Erythroblast (primary cell): ENCODE measurements at regions not wholly inside any gene's neighbourhood (a gene's known extent, or its start where the extent isn't known, plus 50 kb on each side); places are given as distances from the start of the nearest gene placed in this dataset.

Source experiments
- DNase-seq, 2 experiments: peaks; one replicate each; lab custom pipeline; 2025; lab: John Stamatoyannopoulos, UW
- GATA1 ChIP-seq: IDR thresholded peaks from 2 replicates; pipeline ENCODE4 v1.6.1; 2011; ENCODE audit warnings: low read depth, mild to moderate bottlenecking, control low read depth, low read length, moderate library complexity
- POLR2A ChIP-seq: IDR thresholded peaks from 2 replicates; pipeline ENCODE4 v1.6.1; 2011; ENCODE audit warnings: mild to moderate bottlenecking, low read length

DNA sequence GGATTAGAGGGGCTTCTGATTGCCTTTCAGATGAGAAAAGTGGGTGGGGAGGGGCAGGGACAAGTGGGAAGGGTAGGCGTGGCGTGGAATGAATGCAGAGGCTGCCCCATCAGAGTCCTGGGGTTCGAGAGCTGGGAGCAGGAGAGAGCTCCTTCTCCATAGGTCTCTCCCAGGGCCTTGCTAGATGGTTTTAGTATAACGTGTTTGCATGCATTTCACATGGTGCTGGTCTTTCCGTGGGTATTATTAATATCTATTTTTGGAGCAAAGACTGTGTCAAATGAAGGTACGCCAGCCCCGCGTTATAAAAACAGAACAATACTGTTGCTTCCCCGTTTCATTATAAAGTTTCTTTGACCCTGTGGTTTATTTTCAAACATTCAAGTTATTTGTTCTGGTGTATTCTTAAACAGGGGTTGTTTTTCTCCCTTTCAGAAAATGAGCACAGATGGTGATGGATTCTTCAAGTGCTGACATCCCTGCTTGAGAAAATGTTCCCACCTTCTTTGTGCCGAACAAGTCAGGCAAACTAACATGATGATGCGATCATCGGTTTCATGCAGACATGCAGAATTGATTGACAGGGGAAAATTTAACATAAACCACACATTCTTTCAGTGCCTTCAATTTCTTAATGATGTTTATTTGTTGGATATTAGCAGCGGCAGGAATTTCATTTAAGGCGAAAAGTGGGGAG is 62.1 kb upstream of the ZNF536 start:
- no peak for DNase-seq
- TF ChIP-seq GATA1 (no peak), POLR2A (no peak)

DNA sequence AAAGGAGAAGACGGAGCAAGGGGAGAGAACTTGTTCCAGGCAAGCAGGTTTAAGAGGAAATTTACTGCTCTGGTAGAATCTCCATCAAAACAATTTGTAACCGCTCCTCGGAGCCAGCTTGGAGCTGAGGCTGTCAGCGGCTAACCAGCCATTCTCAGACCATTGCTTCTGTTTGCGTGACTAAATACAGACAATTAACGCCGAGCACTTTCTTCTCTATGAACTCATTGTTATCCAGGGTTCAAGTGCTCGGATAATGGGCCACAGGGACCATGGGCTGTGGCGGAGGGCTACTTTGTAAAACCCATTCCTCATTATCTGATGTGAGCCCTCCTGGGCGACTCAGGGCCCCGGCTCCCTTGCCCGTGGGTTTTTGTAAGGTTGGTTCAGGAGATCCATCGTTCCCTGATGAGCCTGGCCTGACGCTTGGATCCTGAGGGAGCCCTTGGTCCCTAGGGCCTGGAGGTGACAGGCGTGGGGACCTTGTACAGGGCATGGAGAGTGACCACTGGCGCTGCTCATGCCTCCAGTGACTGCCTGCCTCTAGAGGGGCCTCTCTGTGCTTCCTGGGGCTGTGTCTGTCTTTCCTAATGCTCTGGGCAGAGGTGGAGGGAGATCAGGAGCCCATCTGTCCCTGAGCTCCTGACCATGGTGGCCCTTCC is 61.5 kb upstream of the ZNF536 start:
- TF ChIP-seq POLR2A: no peak
- no peak for TF ChIP-seq GATA1
- no peak for DNase-seq

DNA sequence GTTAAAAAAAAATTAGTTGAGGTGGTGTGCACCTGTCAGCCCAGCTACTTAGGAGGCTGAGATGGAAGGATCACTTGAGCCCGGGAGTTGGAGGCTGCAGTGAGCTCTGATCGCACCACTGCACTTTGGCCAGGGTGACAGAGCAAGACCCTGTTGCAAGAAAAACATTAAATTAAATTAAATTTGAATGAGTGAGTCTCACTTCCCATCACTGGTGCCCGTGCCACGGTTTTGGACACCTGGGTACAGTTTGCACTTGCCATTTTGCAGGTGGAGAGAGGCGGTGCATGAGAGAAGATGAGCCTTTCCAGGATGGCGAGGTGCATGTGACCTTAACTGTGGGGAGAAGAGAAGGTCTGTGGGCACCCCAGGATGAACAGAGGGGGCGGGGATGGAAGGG is 60.3 kb upstream of the ZNF536 start:
- no peak for TF ChIP-seq GATA1
- no peak for TF ChIP-seq POLR2A

DNA sequence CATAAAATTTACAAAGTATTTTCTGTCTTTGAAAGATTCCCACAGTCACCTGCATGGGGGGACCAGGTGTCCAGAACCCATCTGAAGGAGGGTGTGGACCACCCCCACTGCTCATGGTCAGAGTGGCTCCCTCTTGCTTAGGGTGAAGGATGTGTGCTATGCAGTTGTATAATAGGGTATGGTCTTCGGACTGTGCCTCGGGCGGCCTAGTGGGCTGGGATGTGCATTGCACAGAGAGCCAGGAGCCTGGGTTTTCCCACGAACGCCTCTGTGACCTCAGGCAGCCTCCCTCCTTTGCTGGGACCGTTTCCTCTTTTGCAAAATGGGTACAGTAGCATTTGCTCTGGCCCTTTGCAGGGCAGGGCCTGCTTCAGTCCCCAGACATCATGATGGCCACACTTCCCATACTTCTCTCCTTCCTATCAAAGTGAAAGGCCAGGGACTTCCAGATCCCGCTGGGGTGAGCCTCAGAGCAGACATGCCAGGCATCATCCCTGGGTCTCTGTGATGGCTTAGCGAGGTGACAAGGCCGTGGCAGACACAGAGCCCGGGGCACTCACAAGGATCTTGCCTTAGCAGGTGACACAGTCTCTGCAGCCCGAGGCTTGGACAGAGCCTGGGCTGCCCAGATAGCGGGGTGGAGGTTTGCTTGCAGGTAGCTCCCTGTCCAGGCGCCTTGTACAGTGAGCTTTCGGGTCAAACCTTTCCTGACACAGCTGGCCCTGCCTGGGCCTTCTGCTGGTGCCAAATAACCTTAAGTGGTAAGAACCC is 59.4 kb upstream of the ZNF536 start:
- TF ChIP-seq GATA1: no peak
- TF ChIP-seq POLR2A: no peak
- no peak for DNase-seq

More for the DNA sequence above, 60.3 kb upstream of the ZNF536 start:
- DNase-seq: no peak

DNA sequence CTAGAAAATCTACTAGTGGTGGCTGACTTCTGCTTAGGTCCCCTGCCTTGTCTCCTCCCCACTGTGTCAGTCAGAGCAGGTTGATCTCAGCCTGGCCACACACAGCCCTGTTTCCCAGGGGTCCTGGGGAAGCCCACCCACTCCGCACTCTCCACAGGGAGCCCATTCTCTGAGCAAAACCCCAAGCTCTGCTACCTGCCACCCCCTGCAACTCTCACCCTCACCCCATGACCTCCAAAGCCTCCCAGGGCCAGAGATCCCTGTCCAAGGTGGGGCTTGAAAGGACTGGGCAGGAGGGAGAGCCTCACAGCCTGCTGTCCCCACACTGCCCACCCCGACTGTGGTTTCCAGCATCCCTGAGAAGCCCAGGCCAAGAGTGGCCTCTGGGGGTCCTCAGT is 58.8 kb upstream of the ZNF536 start:
- no peak for TF ChIP-seq POLR2A
- TF ChIP-seq GATA1: no peak
- no peak for DNase-seq

DNA sequence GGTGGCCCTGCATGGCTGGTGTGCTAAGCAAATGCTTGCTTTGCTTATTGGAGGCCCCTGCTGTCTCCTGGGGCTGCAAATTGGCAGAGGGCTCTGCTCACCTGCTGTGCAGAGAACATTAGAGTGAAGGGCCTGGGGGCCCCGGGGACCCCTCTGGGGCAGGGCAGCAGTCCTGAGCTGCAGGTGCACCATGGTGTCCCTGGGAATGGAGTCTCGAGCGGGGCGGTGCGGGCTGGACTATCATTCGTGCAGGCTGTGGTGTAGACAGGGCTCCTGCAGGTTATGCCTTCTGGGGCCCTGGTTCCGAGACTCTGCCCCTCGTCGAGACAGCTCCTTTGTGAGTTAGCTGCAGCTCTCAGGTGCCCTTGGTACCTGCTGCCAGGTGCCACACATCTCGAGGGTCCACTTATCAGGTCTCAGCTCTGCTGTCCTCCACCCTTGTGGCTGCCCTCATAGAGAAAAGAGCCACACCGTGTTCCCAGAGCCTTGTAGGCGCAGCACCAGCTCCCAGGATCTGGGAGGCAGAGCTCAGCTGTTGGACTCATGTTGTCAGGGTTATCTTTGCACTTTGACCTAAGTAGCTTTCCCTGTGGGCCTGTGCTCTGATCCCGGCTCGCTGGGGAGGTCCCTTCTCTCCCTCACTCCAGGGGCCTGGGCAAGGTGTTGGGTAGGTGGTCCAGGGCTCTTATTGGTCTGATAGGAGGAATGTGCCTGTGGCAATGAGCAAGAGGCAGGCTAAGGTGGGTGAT is 58.0 kb upstream of the ZNF536 start:
- DNase-seq: no peak
- TF ChIP-seq POLR2A (no peak), GATA1 (no peak)

DNA sequence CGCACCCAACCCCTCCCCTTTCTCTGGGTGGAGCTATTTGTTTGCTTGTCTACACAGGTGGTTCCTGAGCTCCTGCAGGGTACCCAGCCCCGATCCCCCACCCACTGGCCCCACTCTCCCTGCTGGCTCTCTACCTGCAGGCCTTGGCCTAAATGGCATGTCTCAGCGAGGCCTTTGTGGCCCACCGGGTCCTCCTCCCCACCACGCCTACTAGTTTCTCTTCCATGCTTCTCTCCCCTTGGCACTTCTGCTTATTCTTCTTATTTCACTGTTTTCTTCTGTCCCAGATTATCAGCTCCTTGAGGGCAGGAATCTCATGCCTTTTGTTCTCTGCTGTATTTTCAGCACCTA is 57.4 kb upstream of the ZNF536 start:
- no peak for DNase-seq
- TF ChIP-seq GATA1: no peak
- no peak for TF ChIP-seq POLR2A

DNA sequence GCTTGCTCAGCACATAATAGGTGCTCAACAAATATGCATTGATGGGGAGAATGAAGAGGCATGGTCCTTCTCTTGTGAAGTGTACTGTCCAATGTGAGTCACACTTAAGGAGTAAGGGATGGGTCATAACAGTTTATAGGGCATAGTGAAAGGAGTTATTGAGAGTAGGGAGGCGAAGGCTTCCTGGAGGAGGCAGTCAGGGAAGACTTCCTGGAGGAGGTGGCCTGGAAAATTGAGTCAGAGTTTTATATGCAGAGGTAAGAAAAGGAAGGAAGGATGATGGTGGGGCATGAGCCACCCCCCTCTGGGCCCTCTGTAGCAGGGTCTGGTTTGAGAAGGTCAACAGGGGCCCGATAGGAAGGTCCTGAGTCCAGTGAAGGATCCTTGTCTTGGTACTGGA is 57.0 kb upstream of the ZNF536 start:
- no peak for DNase-seq
- TF ChIP-seq POLR2A (no peak), GATA1 (no peak)

DNA sequence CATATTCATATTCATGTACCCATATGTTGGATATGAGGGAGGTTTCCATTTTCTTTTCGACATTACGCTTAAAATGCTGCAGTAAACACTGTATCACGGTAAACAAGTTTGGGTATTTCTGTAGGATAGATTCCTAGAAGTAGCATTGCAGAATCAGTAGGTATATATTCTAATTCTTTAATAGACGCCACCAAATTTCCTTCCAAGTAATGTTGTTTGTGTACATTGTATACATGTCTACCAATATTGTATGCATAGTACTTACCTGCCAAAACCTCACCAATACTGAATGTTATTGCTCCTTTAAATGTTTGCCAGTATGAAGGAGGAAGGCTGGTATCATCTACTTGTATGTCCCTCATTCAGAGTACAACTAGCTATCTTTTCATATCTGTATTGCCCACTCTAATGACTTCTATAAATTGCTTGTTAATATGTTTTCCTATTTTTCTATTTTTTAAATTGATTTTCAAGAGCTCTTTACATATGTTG is 56.1 kb upstream of the ZNF536 start:
- no peak for TF ChIP-seq GATA1
- TF ChIP-seq POLR2A: no peak
- no peak for DNase-seq

DNA sequence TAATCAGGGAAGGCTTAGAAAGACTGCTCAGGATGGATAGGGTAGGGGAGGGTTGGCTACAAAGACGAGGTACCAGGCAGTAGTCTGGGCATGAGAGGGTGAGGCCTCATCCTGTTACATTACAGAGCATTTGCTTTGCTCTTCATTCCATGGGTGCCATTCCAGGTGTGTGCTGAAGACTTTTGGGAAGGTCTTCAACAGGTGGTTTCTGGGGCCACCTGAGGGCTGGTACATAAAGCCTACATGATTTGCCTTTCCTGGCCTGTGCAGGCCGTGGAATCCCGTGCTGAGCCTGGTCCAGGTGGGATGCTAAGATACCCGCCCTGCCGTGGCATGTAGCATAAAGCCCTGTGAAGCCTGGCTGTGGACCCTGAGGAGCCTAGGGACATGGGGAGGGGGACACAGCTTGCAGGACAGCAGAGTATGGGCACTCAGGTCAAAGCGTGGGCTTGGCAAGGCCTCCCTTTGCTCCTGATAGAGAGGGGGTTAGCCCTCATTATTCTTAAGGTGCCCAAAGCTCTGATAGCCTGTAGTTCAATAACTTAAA is 55.6 kb upstream of the ZNF536 start:
- no peak for DNase-seq
- TF ChIP-seq POLR2A (no peak), GATA1 (no peak)

DNA sequence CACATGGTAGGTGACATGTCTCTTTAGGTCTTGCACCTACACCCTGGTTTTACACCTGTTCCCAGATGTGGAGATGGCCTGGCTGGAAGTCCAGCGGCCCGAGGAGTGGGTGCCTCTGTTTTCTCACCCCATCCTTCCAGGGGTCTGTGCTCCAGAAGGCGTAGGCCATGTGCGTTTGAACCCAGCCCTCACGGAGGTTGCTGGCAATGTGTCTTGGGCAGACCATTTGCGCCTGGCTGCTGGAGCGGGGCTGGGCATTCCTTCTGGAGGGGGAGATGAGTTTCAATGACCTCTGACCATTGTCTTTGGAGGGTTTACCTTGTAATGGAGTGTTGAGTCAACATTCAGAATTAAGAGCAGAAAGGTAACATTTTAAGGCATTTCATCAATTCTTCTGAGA is 54.8 kb upstream of the ZNF536 start:
- DNase-seq: no peak
- no peak for TF ChIP-seq GATA1
- no peak for TF ChIP-seq POLR2A

DNA sequence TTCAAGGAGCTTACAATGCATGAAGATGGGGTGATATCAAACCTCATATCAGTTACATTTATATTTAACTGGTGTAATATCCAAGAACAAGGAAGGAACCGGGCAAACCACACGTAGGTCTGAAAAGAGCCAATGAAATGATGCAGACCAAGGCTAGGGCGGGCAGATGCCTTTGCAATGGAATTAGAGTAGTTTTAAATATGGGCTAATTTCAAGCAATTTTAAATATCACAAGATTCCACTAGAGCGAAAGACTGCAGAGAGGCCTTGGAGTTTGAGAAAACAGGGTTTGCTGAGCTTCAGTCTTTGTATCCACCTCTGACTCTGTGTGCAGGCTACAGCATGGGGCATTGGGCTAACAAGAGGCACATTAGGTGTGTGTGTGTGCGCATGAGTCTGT is 53.9 kb upstream of the ZNF536 start:
- DNase-seq: no peak
- TF ChIP-seq GATA1: no peak
- TF ChIP-seq POLR2A: no peak

DNA sequence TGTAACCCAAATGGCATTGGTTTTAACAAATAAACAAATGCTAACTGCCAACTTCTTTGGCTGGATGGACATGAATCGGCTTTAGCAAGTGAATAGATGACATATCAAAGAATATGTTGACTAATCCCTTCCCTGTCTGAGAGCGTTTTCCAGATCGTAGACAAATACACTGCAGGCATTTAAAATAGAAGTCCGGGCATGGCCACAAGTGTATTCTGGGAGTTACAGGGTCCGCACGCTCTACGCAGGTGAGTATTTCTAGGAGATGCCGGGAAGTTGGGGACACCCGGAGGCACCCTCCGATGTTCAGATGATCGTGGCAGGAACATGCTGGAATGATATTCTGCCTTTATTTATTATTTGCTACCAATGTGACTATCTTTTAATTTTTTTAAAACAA is 53.2 kb upstream of the ZNF536 start:
- no peak for DNase-seq
- TF ChIP-seq GATA1 (no peak), POLR2A (no peak)

DNA sequence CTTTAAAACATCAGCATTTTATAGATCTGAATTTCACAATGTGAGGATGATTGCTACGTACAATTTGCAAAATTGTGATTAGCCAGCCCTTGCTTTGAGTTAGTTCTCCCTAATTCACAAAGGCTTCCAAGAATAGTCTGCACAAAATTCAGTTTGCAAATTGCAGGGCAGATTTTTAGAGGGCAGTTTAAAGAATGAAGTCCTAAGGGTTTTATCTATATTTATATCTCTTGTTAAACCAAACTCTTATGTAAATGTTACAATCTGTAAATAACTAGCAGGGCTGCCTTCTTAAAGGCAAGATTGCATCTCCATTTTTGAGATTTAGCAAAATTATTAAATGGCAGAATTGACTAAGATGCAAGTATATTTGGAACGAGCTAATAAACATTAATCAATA is 52.8 kb upstream of the ZNF536 start:
- DNase-seq: no peak
- TF ChIP-seq GATA1 (no peak), POLR2A (no peak)
